PC-9 (cell line): ENCODE measurements at regions not wholly inside any gene's neighbourhood (a gene's known extent, or its start where the extent isn't known, plus 50 kb on each side); places are given as distances from the start of the nearest gene placed in this dataset.

ENCODE experiments used
- BruUV-seq: library from RNA; stranded (reverse); fragments of 400-500 nt; replicated peaks from 2 replicates; lab custom pipeline; 2021; lab: Mats Ljungman, UMichigan
- CTCF ChIA-PET: fragments of 300-600 bp; sonication (Branson Sonifier 250); formaldehyde crosslinking; loops from one replicate; lab custom pipeline; 2022; ENCODE audit warnings: antibody characterized with exemption; lab: Charles Lee
- POLR2A ChIA-PET: fragments of 300-600 bp; sonication (Branson Sonifier 250); formaldehyde crosslinking; loops from one replicate; lab custom pipeline; 2022; ENCODE audit warnings: antibody characterized with exemption; ENCODE audit not compliant: unreplicated experiment; lab: Charles Lee
- DNase-seq, 2 experiments: peaks; one replicate each; pipeline versions ENCODE4 v3.0.0 to v3.0.0-alpha.2; 2015 to 2022; ENCODE audit warnings: mixed read lengths in 1 of 2
- H2AFZ ChIP-seq: fragments of 200-600 bp; sonication (generic); 2 replicates; pipeline ENCODE4 v1.8.1; 2017; ENCODE audit warnings: antibody characterized with exemption
- H3F3A ChIP-seq: fragments of 200-600 bp; sonication (generic); 2 replicates; pipeline ENCODE4 v1.8.1; 2017; ENCODE audit warnings: antibody characterized with exemption, mild to moderate bottlenecking, low read depth; ENCODE audit not compliant: insufficient read depth
- H3K27ac ChIP-seq: fragments of 200-600 bp; sonication (generic); 2 replicates; pipeline ENCODE4 v1.6.1; 2016; ENCODE audit warnings: mixed run types
- H3K27me3 ChIP-seq: fragments of 200-600 bp; sonication (generic); 2 replicates; pipeline ENCODE4 v1.6.1; 2016; ENCODE audit warnings: low read depth, mixed run types; ENCODE audit not compliant: insufficient read depth
- H3K36me3 ChIP-seq: fragments of 200-600 bp; sonication (generic); 2 replicates; pipeline ENCODE4 v1.6.1; 2016; ENCODE audit warnings: low read depth, mixed run types
- H3K4me1 ChIP-seq: fragments of 200-600 bp; sonication (generic); replicated peaks from 2 replicates; pipeline ENCODE4 v1.6.1; 2016; ENCODE audit warnings: mixed run types; ENCODE audit not compliant: insufficient read depth
- H3K4me2 ChIP-seq: fragments of 200-600 bp; sonication (generic); 2 replicates; pipeline ENCODE4 v1.6.1; 2017; ENCODE audit warnings: mixed run types
- H3K4me3 ChIP-seq: fragments of 200-600 bp; sonication (generic); 2 replicates; pipeline ENCODE4 v1.6.1; 2016; ENCODE audit warnings: mixed run types
- H3K79me2 ChIP-seq: fragments of 200-600 bp; sonication (generic); 2 replicates; pipeline ENCODE4 v1.6.1; 2017; ENCODE audit warnings: low read depth, mixed run types
- H3K9me2 ChIP-seq: fragments of 200-600 bp; sonication (generic); 2 replicates; pipeline ENCODE4 v1.8.1; 2017; ENCODE audit warnings: mild to moderate bottlenecking; ENCODE audit not compliant: insufficient read depth
- H3K9me3 ChIP-seq: fragments of 200-600 bp; sonication (generic); 2 replicates; pipeline ENCODE4 v1.8.1; 2016; ENCODE audit warnings: low read depth; ENCODE audit not compliant: insufficient read depth
- H4K20me1 ChIP-seq: fragments of 200-600 bp; sonication (generic); 2 replicates; pipeline ENCODE4 v1.8.1; 2017; ENCODE audit not compliant: insufficient read depth
- EZH2 ChIP-seq: fragments of 200-600 bp; sonication (generic); IDR thresholded peaks from 2 replicates; pipeline ENCODE4 v1.8.0; 2017; ENCODE audit warnings: antibody characterized with exemption, low read depth
- intact Hi-C: fragments of 100-400 bp; cut with micrococcal nuclease; formaldehyde crosslinking; loops from one replicate; pipeline ENCODE4 v1.10.0; 2022; ENCODE audit not compliant: unreplicated experiment
- TF ChIP-seq, protein P1 (sequence below): fragments of 200-600 bp; sonication (generic); conservative IDR thresholded peaks from 2 replicates; pipeline ENCODE4 v1.6.1; 2017; ENCODE audit warnings: mixed run types, antibody characterized with exemption, mild to moderate bottlenecking, moderate library complexity

DNA sequence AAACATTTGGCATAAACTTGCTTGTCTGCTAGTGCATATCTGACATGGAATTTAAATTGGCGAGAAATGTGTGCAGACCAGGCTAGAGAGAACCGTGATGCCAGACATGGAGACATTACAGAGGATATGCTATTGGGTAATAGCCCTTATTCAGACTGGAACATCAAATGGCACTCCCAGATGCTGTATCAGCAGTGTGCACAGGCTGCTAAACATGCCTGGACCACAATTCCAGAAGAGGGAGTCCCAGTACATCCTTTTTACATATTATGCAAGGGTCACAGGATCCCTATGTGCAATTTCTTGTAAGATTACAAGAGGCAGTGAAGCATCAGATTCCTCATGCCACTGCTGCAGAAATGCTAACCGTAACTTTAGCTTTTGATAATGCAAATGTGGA, 354.5 kb upstream of the FOXG1 start:
- TF ChIP-seq EZH2: no peak
- TF ChIP-seq, protein P1, sequence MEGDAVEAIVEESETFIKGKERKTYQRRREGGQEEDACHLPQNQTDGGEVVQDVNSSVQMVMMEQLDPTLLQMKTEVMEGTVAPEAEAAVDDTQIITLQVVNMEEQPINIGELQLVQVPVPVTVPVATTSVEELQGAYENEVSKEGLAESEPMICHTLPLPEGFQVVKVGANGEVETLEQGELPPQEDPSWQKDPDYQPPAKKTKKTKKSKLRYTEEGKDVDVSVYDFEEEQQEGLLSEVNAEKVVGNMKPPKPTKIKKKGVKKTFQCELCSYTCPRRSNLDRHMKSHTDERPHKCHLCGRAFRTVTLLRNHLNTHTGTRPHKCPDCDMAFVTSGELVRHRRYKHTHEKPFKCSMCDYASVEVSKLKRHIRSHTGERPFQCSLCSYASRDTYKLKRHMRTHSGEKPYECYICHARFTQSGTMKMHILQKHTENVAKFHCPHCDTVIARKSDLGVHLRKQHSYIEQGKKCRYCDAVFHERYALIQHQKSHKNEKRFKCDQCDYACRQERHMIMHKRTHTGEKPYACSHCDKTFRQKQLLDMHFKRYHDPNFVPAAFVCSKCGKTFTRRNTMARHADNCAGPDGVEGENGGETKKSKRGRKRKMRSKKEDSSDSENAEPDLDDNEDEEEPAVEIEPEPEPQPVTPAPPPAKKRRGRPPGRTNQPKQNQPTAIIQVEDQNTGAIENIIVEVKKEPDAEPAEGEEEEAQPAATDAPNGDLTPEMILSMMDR: no peak
- Histone ChIP-seq H2AFZ (no peak overlapping the region), H3K4me2 (no peak overlapping the region), H3K27me3 (no peaks in the 10 kb centered on the region), H4K20me1 (no peaks in the 10 kb centered on the region), H3K9me2 (no peaks in the 10 kb centered on the region), H3K79me2 (no peaks in the 10 kb centered on the region), H3K27ac (no peak overlapping the region), H3K36me3 (no peaks in the 10 kb centered on the region), H3F3A (no peaks in the 10 kb centered on the region), H3K4me1 (no peaks in the 10 kb centered on the region), H3K4me3 (no peak overlapping the region), H3K9me3 (no peaks in the 10 kb centered on the region)
- intact Hi-C loops: no loop called here
- POLR2A ChIA-PET: no interaction called here
- no TSS peak for BruUV-seq
- DNase-seq: no peak
- CTCF ChIA-PET: no interaction called here

DNA sequence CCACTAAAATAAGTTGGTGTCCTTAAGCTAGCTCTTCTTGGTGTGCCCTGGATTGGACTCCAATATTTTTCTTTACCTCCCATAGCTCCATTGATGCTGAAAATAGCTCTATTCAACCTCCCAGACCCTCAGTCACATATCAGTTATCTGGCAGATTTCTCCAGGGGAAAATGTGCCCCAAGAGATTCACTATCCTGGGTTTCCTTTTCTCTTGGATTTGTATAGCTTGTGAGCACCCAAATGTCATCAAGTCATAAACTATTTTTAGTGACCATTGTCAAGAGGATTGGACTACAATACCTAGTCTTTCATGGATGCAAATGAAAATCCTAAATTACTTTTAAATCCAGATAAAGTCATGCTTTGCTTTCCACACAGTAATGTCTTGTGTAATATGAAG, 339.6 kb upstream of the FOXG1 start:
- no peak overlapping the region for H3K4me3 ChIP-seq
- no peak overlapping the region for H3K27ac ChIP-seq
- DNase-seq: no peak
- BruUV-seq: no TSS peak
- H3K9me2 ChIP-seq: no peaks in the 10 kb centered on the region
- TF ChIP-seq EZH2: no peak
- TF ChIP-seq, protein P1: no peak
- H3K27me3 ChIP-seq: no peaks in the 10 kb centered on the region
- H2AFZ ChIP-seq: no peak overlapping the region
- ChIA-PET POLR2A (no interaction called here), CTCF (no interaction called here)
- no peak overlapping the region for H3K4me2 ChIP-seq
- H3K36me3 ChIP-seq: no peaks in the 10 kb centered on the region
- no peaks in the 10 kb centered on the region for H4K20me1 ChIP-seq
- intact Hi-C loops: no loop called here
- H3F3A ChIP-seq: no peaks in the 10 kb centered on the region
- H3K9me3 ChIP-seq: no peaks in the 10 kb centered on the region
- no peaks in the 10 kb centered on the region for H3K4me1 ChIP-seq
- no peaks in the 10 kb centered on the region for H3K79me2 ChIP-seq

DNA sequence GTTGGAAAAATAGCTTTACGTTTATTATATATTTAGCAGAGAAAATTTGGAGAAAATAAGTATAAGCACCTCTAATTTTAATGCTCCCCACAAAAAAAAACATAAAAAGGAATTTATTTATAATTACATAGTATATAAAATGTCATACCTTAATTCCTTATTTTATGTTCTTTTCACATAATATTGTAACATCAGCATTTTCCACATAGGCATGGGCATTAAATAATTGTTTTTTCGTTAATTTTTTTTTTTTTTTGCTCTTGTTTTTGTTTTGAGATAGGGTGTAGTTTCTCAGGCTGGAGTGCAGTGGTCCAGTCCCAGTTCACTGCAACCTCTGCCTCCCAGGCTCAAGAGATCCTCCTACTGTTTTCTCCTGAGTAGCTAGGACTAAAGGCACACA, 329.8 kb upstream of the FOXG1 start:
- no peaks in the 10 kb centered on the region for H3K79me2 ChIP-seq
- H3K4me1 ChIP-seq: no peaks in the 10 kb centered on the region
- no peaks in the 10 kb centered on the region for H3K36me3 ChIP-seq
- H4K20me1 ChIP-seq: no peaks in the 10 kb centered on the region
- H3K4me3 ChIP-seq: no peak overlapping the region
- no peak overlapping the region for H3K4me2 ChIP-seq
- no peaks in the 10 kb centered on the region for H3F3A ChIP-seq
- DNase-seq: no peak
- no peak overlapping the region for H3K27ac ChIP-seq
- H2AFZ ChIP-seq: no peak overlapping the region
- H3K9me3 ChIP-seq: 0 out of 2 replicates have a peak, but pooled peaks cover 5% of the 10 kb centered on the region
- no TSS peak for BruUV-seq
- POLR2A ChIA-PET: no interaction called here
- CTCF ChIA-PET: no interaction called here
- H3K9me2 ChIP-seq: no peaks in the 10 kb centered on the region
- intact Hi-C loops: no loop called here
- no peaks in the 10 kb centered on the region for H3K27me3 ChIP-seq
- TF ChIP-seq, protein P1: no peak
- no peak for TF ChIP-seq EZH2
